ENCODE measurements at regions not wholly inside any gene's neighbourhood (a gene's known extent, or its start where the extent isn't known, plus 50 kb on each side); places are given as distances from the start of the nearest gene placed in this dataset.

DNA sequence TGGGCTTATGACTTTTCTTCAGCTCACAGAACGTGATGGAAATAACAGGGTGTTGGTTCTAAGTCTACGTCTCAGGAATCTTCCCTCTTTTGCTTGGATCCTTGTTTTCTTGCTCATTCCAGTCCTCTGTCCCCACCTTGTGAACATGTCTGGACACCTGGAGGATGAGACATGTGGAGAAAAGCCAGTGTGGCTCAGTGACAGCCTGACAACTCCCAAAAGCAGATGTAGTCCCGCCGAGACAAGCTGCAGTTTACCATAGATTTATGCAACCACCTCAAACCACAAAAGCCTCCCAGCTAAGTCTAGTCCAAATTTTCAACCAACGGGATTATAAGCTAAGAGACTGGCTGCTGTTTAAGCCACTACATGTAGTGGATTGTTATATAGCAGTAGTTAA is 476.1 kb downstream of the SH2D4B start:
- TF ChIP-seq, protein P1, sequence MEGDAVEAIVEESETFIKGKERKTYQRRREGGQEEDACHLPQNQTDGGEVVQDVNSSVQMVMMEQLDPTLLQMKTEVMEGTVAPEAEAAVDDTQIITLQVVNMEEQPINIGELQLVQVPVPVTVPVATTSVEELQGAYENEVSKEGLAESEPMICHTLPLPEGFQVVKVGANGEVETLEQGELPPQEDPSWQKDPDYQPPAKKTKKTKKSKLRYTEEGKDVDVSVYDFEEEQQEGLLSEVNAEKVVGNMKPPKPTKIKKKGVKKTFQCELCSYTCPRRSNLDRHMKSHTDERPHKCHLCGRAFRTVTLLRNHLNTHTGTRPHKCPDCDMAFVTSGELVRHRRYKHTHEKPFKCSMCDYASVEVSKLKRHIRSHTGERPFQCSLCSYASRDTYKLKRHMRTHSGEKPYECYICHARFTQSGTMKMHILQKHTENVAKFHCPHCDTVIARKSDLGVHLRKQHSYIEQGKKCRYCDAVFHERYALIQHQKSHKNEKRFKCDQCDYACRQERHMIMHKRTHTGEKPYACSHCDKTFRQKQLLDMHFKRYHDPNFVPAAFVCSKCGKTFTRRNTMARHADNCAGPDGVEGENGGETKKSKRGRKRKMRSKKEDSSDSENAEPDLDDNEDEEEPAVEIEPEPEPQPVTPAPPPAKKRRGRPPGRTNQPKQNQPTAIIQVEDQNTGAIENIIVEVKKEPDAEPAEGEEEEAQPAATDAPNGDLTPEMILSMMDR (IDR thresholded peaks at IDR 0.05; ENCODE audit: low read depth, low read length, poor library complexity, severe bottlenecking) = no peak
- TF ChIP-seq EZH2phosphoT487 (IDR thresholded peaks at IDR 0.05; ENCODE audit: borderline replicate concordance, low read length) = no peak

Data from DOHH2 (cell line).